GM04504 (cell line): ENCODE measurements at regions not wholly inside any gene's neighbourhood (a gene's known extent, or its start where the extent isn't known, plus 50 kb on each side); places are given as distances from the start of the nearest gene placed in this dataset.

Source experiments
- DNase-seq: peaks from one replicate; pipeline ENCODE4 v3.0.0-alpha.2; 2012; ENCODE audit warnings: low read depth

- DNase-seq: no peak
Observed at GRCh38 chr2:156647377-156648010, 211.3 kb downstream of the GPD2 start.

GRCh38 chr2:156648522-156648921 lies 212.3 kb downstream of the GPD2 start:
- DNase-seq: no peak

GRCh38 chr2:156649596-156649995 lies 213.4 kb downstream of the GPD2 start:
- no peak for DNase-seq

- DNase-seq: no peak
Observed at GRCh38 chr2:156652691-156653090, 216.5 kb downstream of the GPD2 start.

GRCh38 chr2:156653675-156654074 lies 217.5 kb downstream of the GPD2 start:
- DNase-seq: no peak

GRCh38 chr2:156657809-156658208 lies 221.6 kb downstream of the GPD2 start:
- no peak for DNase-seq

- no peak for DNase-seq
Observed at GRCh38 chr2:156659694-156660093, 223.5 kb downstream of the GPD2 start.

- DNase-seq: no peak
Observed at GRCh38 chr2:156663757-156664409, 227.7 kb downstream of the GPD2 start.

- DNase-seq: no peak
Observed at GRCh38 chr2:156666130-156666785, 230.1 kb downstream of the GPD2 start.

GRCh38 chr2:156670104-156670503 lies 233.9 kb downstream of the GPD2 start:
- DNase-seq: no peak

- no peak for DNase-seq
Observed at GRCh38 chr2:156671706-156672361, 235.7 kb downstream of the GPD2 start.

- no peak for DNase-seq
Observed at GRCh38 chr2:156672556-156673332, 236.6 kb downstream of the GPD2 start.

GRCh38 chr2:156673333-156673615 lies 237.1 kb downstream of the GPD2 start:
- no peak for DNase-seq

GRCh38 chr2:156673981-156674380 lies 237.8 kb downstream of the GPD2 start:
- DNase-seq: no peak

GRCh38 chr2:156675896-156676295 lies 239.7 kb downstream of the GPD2 start:
- no peak for DNase-seq

- DNase-seq: no peak
Observed at GRCh38 chr2:156679820-156680219, 243.6 kb downstream of the GPD2 start.

- no peak for DNase-seq
Observed at GRCh38 chr2:156680266-156680665, 244.1 kb downstream of the GPD2 start.

GRCh38 chr2:156687126-156687525 lies 250.9 kb downstream of the GPD2 start:
- DNase-seq: no peak

GRCh38 chr2:156687715-156688114 lies 251.5 kb downstream of the GPD2 start:
- no peak for DNase-seq

GRCh38 chr2:156689939-156690338 lies 253.8 kb downstream of the GPD2 start:
- DNase-seq: no peak

- no peak for DNase-seq
Observed at GRCh38 chr2:156691014-156691413, 254.8 kb downstream of the GPD2 start.

GRCh38 chr2:156695020-156695419 lies 258.8 kb downstream of the GPD2 start:
- DNase-seq: no peak
